Activated CD4-positive, alpha-beta T cell treated with anti-CD3 and anti-CD28 coated beads, Interleukin-2, amount 50 U/mL, for 4 hours (primary cell): ENCODE measurements at regions not wholly inside any gene's neighbourhood (a gene's known extent, or its start where the extent isn't known, plus 50 kb on each side); places are given as distances from the start of the nearest gene placed in this dataset.
"Not testable (repeated sequence)": the region's sequence is repeated elsewhere in the genome, so short reads cannot be mapped to it uniquely, and the experiment has no call there.

Experiments
- DNase-seq, 2 experiments: peaks; one replicate each; pipeline ENCODE4 v3.0.0-alpha.2; 2020

DNA sequence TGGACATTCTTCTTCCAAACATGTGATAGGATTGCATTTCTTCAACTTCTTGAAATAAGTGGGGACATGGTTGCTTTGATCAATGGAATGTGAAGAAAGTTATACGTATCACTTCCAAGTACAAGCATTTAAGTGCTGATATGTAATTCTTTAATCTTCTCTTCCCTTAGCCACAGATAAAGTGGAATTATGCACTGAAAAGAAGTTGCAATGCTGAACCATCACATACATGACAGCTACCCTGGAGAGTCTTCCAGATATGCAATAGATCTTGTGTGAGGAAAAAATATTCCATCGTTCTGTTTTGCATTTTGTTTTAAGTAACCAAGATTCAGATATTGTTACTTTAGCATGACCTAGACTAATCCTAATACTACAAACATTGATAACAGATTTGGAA lies 674.3 kb downstream of the NSUN3 start:
- DNase-seq: no peak

DNA sequence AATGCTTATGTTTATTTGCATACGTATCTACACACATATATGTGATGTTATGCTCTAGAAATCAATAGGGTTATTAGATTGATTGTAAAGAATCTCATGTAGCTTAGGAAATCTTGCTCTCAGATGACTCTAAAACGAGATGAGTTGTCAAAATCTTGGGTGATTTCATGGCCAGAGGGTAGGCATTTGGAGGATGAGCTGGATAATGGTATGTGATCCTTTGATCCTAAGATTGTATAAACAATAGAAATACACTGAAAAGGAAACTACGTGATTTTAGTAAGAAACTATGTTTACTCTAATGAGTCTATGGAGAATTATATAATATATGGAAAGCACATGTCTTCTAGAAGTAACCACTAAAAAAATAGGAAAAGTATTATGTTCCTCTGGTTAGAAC lies 676.6 kb downstream of the NSUN3 start:
- no peak for DNase-seq

DNA sequence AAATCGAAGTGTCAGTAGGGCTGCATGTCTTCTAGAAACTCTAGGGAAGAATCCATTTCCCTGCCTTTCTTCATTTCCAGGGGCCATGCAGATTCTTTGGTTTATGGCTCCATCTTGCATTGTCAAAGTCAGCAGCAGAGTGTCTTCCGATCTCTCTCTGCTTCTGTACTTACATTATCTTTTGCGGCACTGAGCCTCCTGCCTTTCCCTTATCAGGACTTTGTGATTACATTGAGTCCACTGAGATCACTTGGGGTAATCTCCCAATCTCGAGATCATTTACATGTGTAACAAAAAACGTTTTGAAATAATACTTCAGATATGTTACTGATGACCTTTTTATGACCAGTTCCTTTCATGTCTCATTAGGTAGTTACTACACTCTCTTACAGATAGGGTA lies 695.9 kb downstream of the NSUN3 start:
- DNase-seq: no peak

DNA sequence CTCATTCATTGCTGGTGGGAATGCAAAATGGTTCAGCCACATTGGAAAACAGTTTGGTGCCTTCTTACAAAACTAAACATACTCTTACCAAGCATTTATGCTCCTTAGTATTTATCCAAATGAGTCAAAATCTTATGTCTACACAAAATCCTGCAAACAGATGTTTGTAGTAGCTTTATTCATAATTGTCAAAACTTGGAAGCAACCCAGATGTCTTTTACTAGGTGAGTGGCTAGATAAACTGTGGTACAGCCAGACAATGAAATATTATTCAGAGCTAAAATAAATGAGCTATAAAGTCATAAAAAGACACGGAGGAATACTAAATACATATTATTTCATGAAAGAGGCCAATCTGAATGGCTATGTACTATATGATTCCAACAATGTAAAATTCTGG lies 709.5 kb downstream of the NSUN3 start:
- DNase-seq: no peak

DNA sequence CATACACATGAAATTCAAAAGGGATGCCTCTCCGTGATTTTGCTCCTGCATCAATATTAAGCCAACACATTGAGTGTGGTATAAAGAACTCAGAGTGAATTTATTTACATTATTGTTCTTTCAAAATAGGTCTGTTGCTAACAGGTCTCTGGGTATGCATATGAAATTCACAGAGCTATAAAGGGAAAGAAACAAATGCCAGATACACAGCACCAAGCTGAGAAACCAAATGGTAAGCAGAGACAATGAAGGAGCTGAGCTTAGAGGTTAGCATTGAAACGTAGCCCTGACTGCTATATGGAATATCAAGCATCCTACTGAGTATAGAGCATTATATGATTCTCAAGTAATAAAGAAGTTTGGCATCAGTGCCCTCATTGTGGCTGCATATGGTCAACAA lies 712.9 kb downstream of the NSUN3 start:
- DNase-seq: no peak

DNA sequence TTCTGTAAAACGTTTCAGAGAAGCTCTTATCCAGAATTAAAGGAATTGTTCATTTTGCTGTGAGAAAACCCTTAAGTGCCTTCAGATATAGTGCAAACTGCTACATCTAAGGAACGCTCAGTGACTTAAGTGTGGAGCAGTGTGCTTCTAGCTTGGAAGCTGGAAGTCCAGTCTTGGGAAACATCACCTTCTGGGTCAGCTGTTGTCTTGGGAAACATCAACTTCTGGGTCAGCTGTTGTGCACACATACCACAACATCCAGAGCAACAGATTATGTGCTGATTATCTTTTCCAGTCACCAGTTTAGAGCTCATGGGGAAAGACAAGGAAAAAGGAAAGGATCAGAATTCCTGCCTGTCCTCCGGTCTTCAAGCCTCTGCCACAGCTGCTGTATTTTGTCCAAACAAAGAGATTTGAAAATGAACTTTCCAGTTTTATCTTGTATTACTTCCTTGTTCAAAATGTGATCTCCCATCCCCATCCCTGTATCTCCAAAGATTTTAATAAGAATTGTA lies 713.6 kb downstream of the NSUN3 start:
- no peak for DNase-seq

DNA sequence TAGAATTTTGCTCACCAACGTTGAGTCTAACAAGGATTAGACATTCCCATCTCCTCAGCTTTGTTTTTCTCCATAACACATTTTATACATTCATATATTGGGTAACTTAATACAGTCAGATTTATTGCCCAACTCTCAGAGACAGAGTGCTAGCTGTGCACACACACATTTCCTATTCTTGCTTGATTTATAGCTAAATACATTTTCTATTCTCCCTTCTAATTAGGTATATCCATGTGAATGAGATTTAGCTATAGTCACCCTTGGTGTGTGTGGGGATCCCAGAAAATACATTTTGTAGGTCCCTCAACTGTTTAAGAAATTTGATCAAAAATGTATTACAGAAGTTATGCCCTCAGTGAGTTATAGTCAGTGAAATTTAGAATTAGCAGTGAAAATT lies 715.4 kb downstream of the NSUN3 start:
- DNase-seq: no peak

DNA sequence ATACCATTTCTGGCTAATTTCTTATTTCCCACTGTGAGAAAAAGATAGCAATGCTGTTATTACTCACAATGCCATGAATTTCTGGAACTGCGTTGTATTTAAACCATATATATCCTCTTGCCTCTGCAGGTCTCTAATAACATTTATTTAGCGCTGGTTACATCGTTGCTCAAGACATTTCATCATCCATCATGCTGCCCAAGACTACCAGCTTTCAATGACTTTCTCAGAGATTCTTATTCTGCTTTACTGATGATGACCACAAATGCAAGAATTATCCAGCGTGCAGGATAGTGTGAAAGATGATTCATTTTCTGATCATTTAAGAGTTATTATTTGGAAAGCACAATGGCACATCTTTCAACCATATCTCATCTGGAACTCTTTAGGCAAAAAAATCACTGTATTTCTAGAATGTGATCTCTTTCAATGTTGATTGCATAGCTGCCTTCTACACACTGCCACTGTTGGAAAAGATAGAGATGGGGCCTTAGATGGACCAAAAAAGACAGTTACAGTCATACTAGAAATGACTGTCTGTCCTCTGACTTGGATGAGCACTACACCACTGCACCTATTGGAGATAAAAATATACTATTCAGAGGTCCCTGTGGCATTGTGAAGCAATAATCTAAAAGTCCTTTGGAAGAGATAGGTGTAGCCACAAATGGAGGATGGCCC lies 716.1 kb downstream of the NSUN3 start:
- no peak for DNase-seq

DNA sequence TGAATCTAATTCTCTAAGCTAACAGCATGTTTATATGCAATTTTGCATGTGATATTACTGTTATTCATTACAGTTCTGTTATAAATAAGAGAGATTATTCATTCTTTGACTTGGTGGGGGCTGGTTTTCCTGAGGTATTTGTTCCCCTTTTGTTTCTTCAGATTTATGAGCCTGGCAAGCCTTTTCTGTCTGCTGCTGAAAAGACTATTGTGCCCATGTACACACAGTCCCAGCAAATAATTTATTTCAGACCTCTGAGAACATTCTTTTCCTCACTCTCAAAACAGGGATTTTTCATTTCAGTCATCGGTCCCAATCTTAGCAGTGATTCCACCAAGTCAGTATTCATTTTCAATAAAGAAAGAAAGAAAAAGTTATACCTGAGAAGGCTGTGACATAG lies 716.8 kb downstream of the NSUN3 start:
- no peak for DNase-seq

DNA sequence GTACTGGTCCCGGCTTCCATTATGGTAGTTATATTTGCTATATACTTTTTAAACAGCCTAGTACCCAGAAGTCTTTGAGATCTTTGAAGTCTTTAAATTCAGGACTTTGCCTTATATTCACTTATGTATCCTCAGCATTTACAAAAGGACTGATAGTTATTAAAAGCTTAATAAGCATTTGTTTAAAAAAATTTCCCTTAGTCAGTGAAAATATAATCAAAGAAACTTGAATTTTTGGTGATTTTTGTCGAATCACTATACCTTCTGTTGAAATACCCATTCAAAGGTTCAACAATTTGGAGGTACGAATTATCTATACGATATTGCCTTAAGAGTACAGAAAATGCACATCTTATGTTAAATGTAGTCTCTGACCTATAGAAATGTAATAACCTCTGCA lies 721.4 kb downstream of the NSUN3 start:
- no peak for DNase-seq

DNA sequence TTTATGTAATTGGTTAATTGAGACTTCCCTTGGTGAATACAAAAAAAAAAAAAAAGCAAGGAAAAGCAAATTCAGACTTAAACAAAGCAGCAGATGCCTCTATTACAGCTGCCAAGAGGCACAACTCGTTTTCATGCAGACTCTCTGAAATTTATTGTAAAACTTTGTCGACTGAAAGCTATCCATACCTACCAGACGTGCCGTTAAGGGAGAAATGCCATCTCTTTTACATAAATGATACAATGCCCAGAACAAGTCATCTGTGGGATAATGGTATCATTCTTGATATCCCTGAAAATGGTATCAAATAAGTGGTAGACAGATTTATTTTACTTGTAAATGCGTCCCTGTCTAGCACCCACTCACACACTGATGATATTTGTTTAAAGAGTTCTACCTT lies 724.2 kb downstream of the NSUN3 start:
- no peak for DNase-seq

DNA sequence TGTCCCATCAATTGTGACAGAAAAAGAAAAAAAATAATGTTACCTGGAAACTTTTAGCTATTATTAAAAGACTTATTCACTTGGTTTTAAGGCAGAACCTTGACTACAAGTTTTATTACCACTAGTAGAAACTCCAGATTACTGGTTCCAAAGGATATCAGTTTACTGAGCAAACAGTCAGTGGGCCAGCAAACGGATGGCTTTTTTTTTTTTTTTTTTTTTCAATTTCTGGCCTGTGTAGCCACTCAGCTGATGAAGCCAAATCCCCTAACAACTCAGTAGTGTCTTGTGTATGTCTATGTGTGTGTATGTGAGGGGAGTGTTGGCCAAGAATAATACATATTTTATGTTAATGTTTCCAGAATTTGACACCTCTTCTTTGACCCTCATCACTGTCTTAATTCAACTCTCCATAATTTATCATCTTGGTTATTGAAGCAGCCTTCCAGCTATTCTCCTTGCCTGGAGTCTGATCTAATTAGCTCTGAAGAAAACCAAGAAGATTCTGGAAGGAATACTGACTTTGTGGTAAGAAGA lies 724.9 kb downstream of the NSUN3 start:
- no peak for DNase-seq

DNA sequence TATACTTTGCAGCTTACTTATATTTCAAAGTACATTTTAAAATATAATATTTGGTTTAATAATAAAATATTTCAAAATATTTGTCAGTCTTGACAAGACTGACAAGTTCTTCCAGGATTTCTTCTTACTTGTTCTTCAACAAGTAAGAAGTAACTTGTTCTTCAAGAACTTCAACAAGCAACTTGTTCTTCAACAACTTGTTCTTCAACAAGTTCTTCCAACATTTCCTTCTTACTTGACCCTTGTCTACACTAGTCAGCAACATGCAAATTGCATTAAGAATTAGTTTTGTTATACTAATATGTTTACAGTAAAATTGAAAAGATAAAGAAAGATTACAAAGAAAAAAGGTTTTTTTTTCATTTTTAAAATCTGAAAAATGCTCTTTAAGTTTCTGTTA lies 731.7 kb downstream of the NSUN3 start:
- no peak for DNase-seq

DNA sequence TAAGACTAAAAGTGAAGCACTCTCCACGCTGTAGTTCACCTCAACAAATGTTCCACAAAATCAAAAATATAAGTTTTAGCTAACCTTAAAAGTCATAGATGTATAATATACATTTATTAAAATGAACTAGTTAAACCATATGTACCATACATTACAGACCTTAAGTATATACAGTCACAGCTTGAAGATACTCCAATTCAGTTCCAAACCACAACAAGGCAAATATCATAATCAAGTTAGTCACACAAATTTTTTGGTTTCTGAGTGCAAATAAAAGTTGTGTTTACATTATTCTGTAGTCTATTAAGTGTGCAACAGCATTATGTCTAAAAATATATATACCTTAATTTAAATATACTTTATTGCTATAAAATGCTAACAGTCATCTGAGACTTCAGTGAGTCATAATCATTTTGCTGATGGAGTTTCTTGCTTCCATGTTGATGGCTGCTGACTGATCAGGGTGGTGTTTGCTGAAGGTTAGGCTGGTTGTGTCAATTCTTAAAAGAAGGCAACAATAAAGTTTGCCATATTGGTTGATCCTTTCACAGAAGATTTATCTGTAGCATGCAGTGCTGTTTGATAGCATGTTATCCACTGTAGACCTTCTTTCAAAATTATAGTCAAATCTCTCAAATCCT lies 736.7 kb downstream of the NSUN3 start:
- no peak for DNase-seq

DNA sequence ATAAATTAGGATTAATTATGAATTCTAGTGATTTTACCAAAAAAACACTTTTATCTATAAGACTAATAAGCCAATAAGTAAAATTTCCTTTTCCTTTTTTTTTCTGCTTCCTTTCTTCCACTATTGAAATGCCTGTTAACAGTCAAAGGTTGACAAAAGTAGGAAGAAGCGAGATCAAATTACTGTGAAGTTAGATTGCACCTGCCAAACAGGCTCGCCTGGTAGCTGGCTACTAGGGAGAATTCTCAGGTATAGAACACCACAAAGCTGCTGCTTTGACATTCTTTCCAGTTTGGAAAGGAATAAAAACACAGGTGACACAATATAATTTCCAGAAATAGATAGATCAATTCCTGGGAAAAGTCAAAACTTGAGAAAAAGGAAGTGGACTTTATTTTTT lies 749.0 kb downstream of the NSUN3 start:
- DNase-seq: no peak

DNA sequence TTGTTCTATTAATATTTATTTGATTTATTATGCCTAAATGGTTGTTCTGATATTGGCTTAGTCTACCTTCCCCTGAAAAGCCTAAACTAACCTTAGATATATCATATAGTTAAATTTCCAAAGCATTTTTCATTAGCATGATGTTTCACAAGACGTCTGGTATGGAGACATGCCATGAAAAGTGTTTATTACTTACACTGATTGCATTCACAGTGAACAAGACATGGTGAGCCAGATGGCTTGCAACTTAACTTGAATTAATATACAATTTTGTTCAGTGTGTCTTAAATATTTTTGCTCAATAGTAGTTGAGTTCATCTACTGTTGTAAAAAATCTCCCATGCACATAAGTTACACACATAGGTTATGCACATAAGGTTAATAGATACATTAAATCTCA lies 758.4 kb downstream of the NSUN3 start:
- DNase-seq: no peak

DNA sequence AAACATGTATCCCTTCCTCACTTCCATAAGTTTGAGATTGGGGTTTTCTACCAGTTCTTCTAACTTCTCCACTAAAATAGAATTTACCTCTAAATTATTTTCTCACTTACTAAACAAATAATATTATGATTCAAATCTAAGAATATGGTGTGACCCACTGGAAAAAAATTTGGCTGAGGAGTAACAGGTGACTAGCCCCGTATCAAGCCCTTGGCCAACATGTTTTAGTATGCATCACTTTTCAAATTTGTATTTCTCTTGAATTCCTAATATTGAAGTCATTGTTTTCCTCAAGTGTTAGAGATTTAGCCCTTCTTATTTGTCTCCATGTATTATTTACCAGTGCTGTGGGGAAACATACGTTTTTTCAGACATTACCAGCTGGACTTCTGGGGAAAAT lies 759.4 kb downstream of the NSUN3 start:
- no peak for DNase-seq

DNA sequence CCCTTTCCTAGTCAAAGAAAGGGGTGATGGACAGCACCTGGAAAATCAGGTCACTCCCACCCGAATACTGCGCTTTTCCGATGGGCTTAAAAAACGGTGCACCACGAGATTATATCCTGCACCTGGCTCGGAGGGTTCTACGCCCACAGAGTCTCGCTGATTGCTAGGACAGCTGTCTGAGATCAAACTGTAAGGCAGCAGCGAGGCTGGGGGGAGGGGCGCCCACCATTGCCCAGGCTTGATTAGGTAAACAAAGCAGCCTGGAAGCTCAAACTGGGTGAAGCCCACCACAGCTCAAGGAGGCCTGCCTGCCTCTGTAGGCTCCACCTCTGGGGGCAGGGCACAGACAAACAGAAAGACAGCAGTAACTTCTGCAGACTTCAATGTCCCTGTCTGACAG lies 783.4 kb downstream of the NSUN3 start:
- not testable (repeated sequence) for DNase-seq

DNA sequence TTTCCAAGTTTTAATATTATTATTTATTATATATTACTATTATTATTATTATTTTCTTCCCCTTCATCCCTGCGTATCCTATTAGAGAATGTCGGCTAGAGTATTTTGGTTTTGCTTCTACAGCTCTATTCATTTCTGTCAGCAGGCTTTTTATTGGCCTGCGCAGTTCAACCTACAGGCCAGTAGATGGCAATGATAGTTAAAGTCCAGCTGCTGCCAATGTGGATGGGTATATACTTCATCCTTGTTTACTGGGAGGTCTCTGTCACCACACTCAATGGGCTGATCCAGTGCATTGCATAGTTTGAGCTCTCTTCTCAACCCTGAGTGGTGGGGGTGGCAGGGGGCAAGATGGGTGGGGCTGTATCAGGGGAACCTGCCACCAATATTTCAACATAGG lies 799.8 kb downstream of the NSUN3 start:
- DNase-seq: no peak

DNA sequence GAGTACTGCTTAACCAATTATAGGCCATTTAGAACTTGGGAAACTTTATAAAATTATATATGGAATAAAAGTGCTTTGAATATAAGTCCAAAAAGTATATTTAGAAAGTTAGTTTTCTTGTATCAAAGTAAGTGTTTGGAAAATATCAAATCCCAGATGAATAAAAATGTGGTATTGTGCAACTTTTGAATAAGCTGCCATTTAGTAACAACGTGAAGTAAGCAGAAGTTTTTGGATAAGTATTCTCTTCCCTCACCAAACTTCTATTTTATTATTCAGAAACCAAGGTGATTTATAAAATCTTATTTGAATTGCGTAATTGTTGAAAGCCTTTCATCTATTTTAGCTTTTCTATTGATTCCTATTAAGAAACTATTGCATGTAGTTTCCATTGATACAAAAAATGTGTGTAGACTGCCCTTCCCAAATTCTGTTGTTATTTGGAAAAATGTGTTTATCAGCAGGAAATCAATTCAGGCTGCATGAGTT lies 806.2 kb downstream of the NSUN3 start:
- DNase-seq: no peak

DNA sequence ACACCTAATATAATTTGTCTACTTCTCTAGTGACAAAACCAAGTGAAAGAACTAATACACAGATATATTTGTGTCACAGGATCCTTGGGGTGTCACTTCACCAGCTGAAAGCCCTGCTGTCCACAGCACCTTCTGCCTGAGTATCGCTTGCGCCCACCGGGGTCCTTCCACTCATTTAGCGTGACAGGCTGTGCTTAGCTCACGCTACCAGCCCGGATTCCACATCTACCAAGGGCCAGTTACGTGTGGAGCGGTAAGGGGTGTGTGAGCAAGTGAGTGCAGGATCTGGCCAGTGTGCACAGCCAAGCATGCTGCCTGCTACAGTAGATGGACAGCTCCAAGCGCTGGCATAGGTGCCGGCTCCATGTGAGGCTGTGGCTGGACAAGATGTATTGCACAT lies 810.9 kb downstream of the NSUN3 start:
- DNase-seq: no peak

DNA sequence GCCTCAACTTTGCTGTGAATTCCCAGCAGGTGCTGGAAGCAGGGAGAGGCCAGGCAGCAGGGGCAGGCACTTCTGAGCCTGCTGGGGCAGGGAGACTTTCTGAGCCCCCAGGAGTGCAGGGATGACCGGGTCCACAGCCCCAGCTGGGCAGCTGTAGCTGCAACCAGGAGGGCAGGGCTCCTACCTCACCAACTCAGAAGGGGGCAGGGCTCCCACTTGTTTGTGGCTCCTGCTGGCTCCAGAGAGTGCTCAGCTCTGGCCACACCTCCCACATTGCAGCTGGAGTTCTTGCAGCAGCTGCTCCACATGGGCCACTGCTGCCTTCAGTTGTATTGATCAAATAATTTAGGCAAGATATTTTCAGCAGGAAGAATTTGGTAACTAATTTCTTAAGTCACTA lies 812.3 kb downstream of the NSUN3 start:
- DNase-seq: no peak

DNA sequence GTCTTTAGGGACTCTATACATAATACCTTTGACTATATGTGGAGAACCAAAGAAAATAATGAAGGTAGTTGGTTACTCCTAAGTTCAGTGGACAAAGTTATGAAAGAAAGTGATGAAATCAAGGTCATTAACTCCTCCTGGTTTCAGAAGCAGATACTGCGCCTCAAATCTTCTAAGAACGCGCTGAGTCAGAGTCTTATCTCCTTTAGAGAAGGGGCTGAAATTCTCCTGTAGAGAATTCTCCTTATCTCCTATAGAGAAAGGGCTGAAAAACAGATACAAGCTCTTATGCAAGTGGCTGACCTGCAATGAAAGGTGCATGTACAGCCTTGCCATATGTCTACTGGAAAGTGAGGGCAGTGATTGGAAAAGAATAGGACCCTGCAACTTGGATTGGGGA lies 824.2 kb downstream of the NSUN3 start:
- no peak for DNase-seq

DNA sequence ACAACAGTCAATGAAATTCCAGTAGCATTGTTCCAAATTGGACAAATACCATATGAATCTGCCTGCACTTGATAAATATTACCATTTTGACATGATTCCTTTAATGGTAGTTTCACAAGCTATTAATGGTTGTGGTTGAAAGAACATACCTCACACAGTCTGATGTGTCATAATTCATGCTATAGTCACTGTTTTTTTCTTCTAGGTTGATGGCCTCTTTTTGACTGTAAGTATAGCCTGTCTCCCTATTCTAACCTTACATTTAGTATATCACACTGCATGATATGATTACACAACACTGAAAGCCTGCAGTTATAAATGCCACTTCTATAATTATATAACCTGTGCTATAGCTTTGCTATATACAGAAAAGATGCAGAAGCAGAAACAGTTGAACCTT lies 834.1 kb downstream of the NSUN3 start:
- no peak for DNase-seq
